H7 (cell line): ENCODE measurements at regions not wholly inside any gene's neighbourhood (a gene's known extent, or its start where the extent isn't known, plus 50 kb on each side); places are given as distances from the start of the nearest gene placed in this dataset.
A peak's percentile ranks its signal among the peaks of the same experiment; 100 is the strongest.

Experiments
- DNase-seq: peaks from one replicate; pipeline ENCODE4 v3.0.0; 2012
- H3K27me3 ChIP-seq: 2 replicates; pipeline ENCODE4 v1.6.0; 2011; ENCODE audit warnings: mild to moderate bottlenecking, low read length; ENCODE audit not compliant: control insufficient read depth, insufficient read depth
- H3K36me3 ChIP-seq: replicated peaks from 2 replicates; pipeline ENCODE4 v1.5.1; 2011; ENCODE audit warnings: low read length; ENCODE audit not compliant: control insufficient read depth, insufficient read depth
- H3K4me3 ChIP-seq: 2 replicates; pipeline ENCODE4 v1.5.1; 2011; ENCODE audit warnings: low read depth, mild to moderate bottlenecking, control low read depth, low read length, moderate library complexity; ENCODE audit not compliant: insufficient read depth

DNA sequence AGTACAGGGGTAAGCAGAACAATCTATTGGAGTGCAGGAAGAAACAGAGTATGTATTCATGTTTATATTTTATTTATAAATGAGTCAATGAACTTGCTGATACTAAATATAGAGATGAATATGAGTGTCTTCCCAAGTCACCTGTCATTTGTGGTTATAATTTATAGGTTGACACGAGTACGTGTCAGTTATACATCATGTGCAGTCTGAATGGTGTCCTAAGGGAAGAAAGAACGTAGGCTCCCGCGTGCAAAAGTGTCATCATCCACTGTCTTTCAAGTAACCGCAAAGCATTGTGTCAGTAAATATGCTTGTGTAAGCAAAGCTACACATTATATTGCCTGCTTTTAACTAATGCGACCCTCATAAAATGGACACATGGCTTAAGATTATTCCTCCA, 786.1 kb downstream of the KCNJ2 start:
- no peak for DNase-seq
- Histone ChIP-seq H3K27me3 (no peaks in the 10 kb centered on the region), H3K36me3 (no peaks in the 10 kb centered on the region), H3K4me3 (no peak overlapping the region)

GRCh38 chr17:70956726-70957125, 787.4 kb downstream of the KCNJ2 start:
- no peaks in the 10 kb centered on the region for H3K36me3 ChIP-seq
- no peaks in the 10 kb centered on the region for H3K27me3 ChIP-seq
- DNase-seq, result no peak
- no peak overlapping the region for H3K4me3 ChIP-seq

DNA sequence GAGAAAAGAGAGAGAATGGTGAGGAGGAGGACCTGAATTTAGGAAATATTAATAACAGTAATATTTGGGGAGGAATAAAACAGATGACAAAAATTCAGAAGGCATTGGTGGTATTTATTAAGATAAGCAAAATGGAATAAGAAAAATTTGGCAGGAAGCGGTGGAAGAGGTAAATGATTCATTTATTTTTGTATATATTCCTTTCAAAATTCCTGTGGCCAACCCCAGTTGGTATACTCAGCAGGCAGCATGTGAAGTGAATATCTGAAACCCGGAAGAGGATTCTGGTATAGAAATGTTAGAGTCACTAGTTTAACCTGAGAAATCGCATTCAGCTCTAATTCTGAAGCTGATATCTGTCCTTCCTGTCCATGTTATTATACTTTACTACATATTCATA, 792.0 kb downstream of the KCNJ2 start:
- no peak overlapping the region for H3K4me3 ChIP-seq
- no peak for DNase-seq
- no peaks in the 10 kb centered on the region for H3K36me3 ChIP-seq
- H3K27me3 ChIP-seq, result no peaks in the 10 kb centered on the region

- Histone ChIP-seq H3K36me3 (no peaks in the 10 kb centered on the region), H3K4me3 (no peak overlapping the region), H3K27me3 (no peaks in the 10 kb centered on the region)
- no peak for DNase-seq
These were observed 799.0 kb downstream of the KCNJ2 start for GRCh38 chr17:70968302-70968701.

GRCh38 chr17:70969521-70970034, 800.2 kb downstream of the KCNJ2 start:
- no peak for DNase-seq
- H3K27me3 ChIP-seq, result no peaks in the 10 kb centered on the region
- H3K4me3 ChIP-seq, result no peak overlapping the region
- no peaks in the 10 kb centered on the region for H3K36me3 ChIP-seq

- Histone ChIP-seq H3K4me3 (no peak overlapping the region), H3K27me3 (no peaks in the 10 kb centered on the region), H3K36me3 (no peaks in the 10 kb centered on the region)
- DNase-seq, result no peak
These were observed 807.1 kb downstream of the KCNJ2 start for GRCh38 chr17:70976447-70976846.

- H3K4me3 ChIP-seq, result no peak overlapping the region
- H3K36me3 ChIP-seq, result no peaks in the 10 kb centered on the region
- no peaks in the 10 kb centered on the region for H3K27me3 ChIP-seq
- no peak for DNase-seq
These were observed 815.5 kb downstream of the KCNJ2 start for GRCh38 chr17:70984873-70985272.

DNA sequence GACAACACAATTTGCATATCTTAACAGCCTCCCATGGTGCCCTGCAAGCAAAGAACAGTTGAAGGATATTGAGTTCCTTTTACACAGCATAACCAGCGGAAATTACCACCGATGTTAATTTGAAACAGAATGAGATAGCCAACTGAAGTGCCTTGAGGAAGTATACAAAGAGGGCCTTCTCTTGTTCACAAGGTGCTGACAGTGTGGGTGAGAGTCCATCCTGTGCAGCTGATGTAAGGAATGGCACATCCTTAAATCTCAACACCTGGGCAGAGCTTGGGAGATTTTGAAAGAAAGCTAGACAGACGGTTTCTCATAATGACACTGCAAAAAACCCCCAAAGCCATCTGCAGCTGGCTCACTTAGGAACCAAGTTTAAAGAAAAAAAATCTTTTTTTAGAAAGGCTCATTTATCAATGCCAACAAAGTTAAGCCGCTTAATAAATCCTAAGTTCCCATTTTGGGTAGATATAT, 818.6 kb downstream of the KCNJ2 start:
- Histone ChIP-seq H3K27me3 (no peaks in the 10 kb centered on the region), H3K4me3 (no peak overlapping the region), H3K36me3 (no peaks in the 10 kb centered on the region)
- peak; percentile 7 for DNase-seq

- no peaks in the 10 kb centered on the region for H3K36me3 ChIP-seq
- H3K27me3 ChIP-seq, result no peaks in the 10 kb centered on the region
- no peak for DNase-seq
- no peak overlapping the region for H3K4me3 ChIP-seq
These were observed 819.3 kb downstream of the KCNJ2 start for GRCh38 chr17:70988622-70989021.

- no peak overlapping the region for H3K4me3 ChIP-seq
- no peak for DNase-seq
- H3K27me3 ChIP-seq, result no peaks in the 10 kb centered on the region
- H3K36me3 ChIP-seq, result no peaks in the 10 kb centered on the region
These were observed 819.9 kb downstream of the KCNJ2 start for GRCh38 chr17:70989280-70989679.

- no peaks in the 10 kb centered on the region for H3K36me3 ChIP-seq
- no peak for DNase-seq
- no peak overlapping the region for H3K4me3 ChIP-seq
- no peaks in the 10 kb centered on the region for H3K27me3 ChIP-seq
These were observed 824.9 kb downstream of the KCNJ2 start for GRCh38 chr17:70994194-70994593.

- DNase-seq, result no peak
- Histone ChIP-seq H3K27me3 (no peaks in the 10 kb centered on the region), H3K4me3 (no peak overlapping the region), H3K36me3 (no peaks in the 10 kb centered on the region)
These were observed 826.7 kb downstream of the KCNJ2 start for GRCh38 chr17:70995997-70996396.

DNA sequence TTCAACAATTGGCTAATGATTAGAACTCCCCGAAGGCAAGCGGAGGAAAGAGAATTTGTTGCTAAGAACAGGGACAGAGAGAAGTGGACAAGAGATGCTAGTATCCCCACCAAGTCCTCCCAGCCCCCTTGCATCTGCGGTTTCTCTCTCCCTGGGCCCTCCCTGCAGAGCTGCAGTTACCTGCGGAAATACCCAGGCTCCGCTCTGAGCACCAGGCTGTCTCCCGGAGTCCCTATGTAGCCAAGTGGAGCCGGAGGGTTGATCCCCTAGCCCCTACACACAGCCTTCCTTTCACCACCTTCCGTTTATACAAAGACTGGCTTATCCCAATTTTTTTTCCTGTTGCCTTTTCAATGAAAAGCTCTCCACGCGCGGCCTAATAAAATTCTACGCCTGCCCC, 834.4 kb downstream of the KCNJ2 start:
- no peaks in the 10 kb centered on the region for H3K36me3 ChIP-seq
- no peaks in the 10 kb centered on the region for H3K27me3 ChIP-seq
- no peak overlapping the region for H3K4me3 ChIP-seq
- peak; percentile 45 for DNase-seq

- DNase-seq, result no peak
- Histone ChIP-seq H3K4me3 (no peak overlapping the region), H3K27me3 (no peaks in the 10 kb centered on the region), H3K36me3 (no peaks in the 10 kb centered on the region)
These were observed 835.1 kb downstream of the KCNJ2 start for GRCh38 chr17:71004413-71004812.

DNA sequence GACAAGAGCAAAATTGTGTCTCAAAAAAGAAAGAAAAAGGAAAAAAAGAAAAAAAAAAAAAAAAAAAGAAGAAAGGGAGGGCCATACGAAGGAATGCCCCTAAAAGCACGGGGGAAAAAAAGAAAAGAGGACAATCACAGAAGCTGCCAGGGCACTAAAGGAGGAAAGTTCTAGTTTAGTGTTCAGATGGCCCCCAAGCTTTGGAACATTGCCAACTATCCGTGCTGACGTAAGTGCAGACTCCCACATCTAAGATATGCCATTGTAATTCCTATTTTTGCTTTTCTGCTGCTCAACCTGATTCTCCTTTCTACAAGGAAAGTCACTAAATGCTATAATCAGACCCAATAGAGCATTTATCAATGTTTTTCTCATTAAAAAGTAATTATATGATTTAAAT, 842.1 kb downstream of the KCNJ2 start:
- no peak for DNase-seq
- no peaks in the 10 kb centered on the region for H3K27me3 ChIP-seq
- no peak overlapping the region for H3K4me3 ChIP-seq
- no peaks in the 10 kb centered on the region for H3K36me3 ChIP-seq

DNA sequence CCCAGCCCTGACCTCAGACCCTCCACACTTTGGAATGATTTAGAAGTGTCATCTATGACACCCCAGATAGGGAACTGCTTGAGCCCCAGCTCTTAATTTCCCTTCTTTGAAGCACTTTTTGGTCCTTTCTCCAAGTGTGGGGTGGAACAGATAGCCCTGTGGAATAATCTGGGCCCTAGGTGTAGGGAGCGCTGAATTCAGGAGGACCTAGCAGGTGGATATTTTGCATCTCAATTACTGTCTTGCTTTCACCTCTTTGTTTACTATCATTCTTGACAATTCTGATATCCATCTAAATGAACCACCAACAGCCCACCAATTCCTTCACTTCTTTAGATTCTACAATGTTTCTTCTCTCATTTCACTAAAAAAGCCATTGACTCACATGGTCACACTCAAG, 850.4 kb downstream of the KCNJ2 start:
- no peaks in the 10 kb centered on the region for H3K36me3 ChIP-seq
- no peak overlapping the region for H3K4me3 ChIP-seq
- no peaks in the 10 kb centered on the region for H3K27me3 ChIP-seq
- peak; percentile 13 for DNase-seq
